GM21737 (cell line): ENCODE measurements at regions not wholly inside any gene's neighbourhood (a gene's known extent, or its start where the extent isn't known, plus 50 kb on each side); places are given as distances from the start of the nearest gene placed in this dataset.
"Not testable (repeated sequence)": the region's sequence is repeated elsewhere in the genome, so short reads cannot be mapped to it uniquely, and the experiment has no call there.

ENCODE experiments used
- ATAC-seq: cut with Tn5 transposase; IDR thresholded peaks from one replicate; pipeline ENCODE4 v1.9.1; 2021; ENCODE audit warnings: mild to moderate bottlenecking, moderate library complexity; ENCODE audit not compliant: unreplicated experiment

GRCh38 chr12:129959889-129960288, 56.1 kb upstream of the TMEM132D start:
- ATAC-seq = no peak

DNA sequence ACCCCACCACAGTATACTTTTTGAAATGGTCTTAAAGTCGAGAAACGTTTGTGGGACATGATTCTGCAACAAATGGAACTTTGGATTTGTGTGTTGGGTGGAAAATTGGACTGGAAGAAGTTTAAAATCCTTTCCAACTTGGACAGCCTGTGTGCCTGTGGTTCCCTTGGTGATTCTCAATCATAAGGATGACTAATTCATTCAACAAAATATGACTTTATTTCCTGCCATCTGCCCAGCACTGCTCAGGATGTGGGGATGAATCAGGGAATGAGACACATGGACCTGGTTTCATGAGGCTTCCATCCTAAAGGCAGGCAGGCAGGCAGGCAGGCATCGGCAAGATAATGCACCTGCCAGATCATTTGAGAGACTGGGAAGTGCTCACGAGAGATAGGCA, 57.3 kb upstream of the TMEM132D start:
- no peak for ATAC-seq

- ATAC-seq = no peak
Measured at GRCh38 chr12:129961856-129962255, 58.0 kb upstream of the TMEM132D start.

DNA sequence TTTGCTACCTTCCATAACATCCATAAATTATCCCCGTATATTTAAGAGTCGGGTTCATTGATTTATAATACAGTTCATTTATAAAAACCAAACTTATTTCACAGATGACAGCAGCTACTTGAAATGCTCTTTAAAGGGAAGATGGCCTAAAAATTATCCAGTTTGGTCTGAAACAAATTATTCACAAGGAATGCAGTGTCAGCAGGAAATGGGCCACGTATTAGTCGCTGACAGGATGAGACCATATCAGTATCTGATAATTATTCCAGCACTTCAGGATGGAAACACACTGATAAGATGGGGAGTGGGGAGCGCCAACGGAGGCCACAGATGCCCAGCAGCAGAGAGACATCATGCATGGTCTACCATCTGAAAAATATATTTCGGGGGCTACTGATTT, 60.5 kb upstream of the TMEM132D start:
- ATAC-seq = no peak

DNA sequence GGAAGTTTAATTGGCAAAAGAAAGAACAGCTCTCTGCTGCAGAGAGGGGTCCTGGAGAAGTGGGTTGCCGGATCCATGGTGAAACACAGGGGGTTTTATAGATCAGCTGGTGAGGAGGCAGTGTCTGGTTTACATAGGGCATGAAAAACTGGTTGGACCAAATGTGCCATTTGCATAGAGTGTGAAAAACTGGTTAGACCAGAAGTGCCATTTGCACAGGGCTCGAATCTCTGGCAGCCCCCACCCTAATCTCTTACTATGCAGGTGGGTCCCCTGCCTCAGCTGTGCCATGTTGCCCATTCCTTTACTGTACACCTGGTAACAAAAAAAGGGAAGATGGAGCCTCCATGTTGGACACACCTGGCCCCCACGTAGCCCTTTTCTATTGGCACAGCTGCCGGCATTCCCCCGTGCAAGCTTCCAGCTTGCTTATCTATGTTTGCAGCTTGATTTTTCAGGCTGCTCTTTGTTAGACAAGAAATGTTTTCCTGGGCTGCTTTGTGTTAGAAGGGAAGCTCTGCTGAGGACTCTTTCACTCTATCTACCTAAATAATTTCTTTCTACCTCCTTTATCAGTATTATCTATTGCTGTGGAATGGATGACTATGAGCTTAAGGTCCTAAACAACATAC, 61.1 kb upstream of the TMEM132D start:
- ATAC-seq = no peak

DNA sequence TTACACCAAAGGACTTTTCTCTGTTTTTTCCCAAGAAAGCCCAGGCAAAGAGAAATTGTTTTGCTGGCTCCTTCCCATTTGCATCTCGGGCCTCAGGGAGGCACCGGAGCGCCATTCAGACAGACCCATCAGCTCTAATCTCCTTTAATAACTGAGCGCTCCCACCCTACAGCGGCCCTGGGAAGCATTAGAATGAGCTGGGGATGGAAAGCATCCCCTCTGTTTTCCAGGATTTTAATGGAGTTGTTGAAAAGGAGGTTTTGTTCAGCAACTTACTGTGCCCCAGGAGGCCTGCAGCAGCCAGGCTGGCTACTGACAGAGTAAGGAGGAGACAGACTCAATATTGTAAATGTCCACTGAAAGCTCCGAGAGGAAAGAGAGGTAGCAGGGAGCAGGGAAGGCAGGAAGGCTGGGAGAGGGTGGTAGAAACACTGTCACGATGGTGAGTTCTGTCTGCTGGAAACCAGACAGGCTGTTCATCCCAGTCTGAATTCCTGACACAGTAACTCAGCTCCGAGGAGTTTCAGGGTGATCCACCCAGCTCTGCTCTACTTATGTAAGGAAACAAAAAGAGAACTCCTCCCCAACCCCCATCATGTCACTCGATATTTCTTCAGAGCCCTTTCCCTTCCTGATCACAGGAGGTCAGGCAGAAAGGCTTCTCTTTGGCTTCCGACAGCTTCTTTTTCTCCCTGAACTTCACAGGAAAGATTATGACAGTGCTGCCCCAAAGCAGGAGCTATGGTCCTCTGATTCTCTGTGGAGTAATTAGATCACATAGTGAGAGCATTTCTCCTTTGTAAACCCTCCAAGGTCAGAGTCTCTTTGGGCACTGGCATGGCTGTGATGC, 62.5 kb upstream of the TMEM132D start:
- no peak for ATAC-seq

GRCh38 chr12:129971721-129972120, 67.9 kb upstream of the TMEM132D start:
- no peak for ATAC-seq

DNA sequence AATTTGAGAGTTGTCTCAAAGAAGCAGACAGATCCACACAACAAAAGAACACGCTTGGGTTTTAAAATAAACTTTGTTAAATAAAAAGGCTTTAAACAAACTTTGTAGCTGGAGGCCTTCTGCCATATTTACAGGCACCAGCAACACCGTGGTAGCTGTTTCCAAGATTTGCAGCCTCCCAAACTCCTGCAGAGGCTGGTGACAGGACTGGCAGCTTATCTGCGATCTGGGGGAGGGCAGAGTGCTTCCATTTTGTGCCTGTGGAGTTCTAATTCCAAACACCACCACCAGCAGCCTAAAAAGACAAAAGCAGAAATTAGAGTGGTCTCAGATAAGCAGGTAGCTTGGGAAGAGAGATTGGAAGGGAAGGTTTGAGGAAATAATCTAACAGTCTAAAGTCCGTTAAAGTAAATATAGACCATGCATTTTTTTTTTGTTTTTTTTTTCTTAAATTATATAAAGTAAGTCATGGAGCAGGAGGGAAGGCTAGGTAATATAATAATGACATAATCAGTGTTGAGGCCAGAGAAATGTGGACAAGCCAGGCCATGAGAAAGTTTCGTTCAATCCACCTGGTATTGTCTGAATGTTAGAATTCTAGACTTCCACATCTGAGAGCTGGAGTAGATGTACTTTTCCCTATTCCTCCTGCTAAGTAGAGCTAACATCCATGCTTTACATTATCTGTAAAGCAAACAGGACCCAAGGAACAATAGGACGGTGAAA, 69.6 kb upstream of the TMEM132D start:
- no peak for ATAC-seq

- no peak for ATAC-seq
Measured at GRCh38 chr12:129984106-129984505, 80.3 kb upstream of the TMEM132D start.

DNA sequence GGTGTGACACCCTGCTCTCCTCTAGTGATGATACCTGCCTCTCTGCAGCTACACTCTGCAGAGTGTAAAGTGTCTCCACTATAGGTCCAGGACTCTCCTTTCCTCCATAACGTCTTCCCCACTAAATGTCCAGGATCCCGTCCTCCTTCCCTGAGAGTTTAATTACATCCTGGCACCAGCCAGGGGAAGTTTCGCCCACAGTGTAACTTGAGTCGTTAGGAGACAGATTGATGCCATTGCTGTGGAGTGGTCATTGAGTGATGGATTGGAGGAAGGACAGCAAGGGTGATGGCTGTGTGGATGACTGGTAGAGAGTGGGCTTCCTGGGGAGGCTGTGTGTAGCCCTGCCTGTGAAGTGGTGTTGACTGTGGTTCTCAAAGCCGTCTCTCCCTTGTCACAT, 84.0 kb upstream of the TMEM132D start:
- no peak for ATAC-seq

GRCh38 chr12:129994634-129995033, 90.8 kb upstream of the TMEM132D start:
- no peak for ATAC-seq

GRCh38 chr12:129997239-129997638, 93.4 kb upstream of the TMEM132D start:
- ATAC-seq = no peak

DNA sequence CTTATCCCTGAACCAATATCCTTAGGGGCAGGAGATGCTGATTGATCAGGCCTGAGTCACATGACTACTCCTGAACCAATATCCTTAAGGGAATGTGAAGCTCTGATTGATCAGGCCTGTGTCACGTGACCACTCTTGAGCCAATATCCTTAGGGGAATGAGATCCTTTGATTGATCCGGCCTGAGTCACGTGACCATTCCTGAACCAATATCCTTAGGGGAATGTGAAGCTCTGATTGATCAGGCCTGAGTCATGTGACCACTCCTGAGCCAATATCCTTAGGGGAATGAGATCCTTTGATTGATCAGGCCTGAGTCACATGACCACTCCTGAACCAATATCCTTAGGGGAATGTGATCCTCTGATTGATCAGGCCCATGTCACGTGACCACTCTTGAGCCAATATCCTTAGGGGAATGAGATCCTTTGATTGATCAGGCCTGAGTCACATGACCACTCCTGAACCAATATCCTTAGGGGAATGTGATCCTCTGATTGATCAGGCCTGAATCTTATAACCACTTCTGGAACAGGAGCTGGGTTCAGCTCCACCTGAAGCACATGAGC, 100.6 kb upstream of the TMEM132D start:
- ATAC-seq = not testable (repeated sequence)

DNA sequence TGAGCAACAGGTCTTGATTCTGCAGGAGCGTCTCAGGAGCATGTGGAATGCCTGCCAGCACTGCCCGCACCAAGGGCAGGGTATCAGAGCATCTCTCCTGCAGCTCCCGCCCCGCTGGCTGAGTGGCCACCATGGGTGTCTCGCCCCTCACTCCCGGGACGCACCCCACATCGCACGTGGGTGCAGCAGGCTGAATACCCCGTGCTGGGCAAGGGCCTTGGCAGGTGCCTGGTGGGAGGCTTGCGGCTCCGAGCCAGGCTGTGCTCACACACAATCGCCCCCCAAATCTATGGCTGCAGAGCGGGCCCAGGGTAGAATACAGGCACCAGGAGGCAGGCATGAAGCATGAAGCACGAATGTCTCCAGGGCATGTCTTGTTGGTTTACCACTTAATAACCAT, 103.9 kb upstream of the TMEM132D start:
- ATAC-seq = no peak

GRCh38 chr12:130008241-130008640, 104.4 kb upstream of the TMEM132D start:
- ATAC-seq = no peak

- no peak for ATAC-seq
Measured at GRCh38 chr12:130009961-130010360, 106.1 kb upstream of the TMEM132D start.

GRCh38 chr12:130011611-130012385, 108.0 kb upstream of the TMEM132D start:
- ATAC-seq = no peak

- ATAC-seq = no peak
Measured at GRCh38 chr12:130013771-130014484, 110.1 kb upstream of the TMEM132D start.

DNA sequence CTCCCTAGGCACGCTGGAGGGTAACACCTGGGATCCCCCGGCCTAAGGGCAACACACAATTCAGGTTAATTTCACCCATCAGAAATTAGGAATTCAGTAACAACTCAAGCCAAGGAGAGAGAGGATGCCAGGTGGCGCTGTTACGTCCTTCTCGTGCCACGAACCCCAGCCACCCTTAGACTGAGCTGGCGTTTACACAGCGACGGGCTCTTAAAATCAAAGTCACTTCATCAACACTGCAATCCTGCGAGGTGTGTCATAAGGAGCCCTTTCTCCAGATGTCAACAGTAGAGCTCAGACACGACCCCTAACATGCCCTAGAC, 110.6 kb upstream of the TMEM132D start:
- ATAC-seq = no peak

GRCh38 chr12:130016194-130016593, 112.4 kb upstream of the TMEM132D start:
- no peak for ATAC-seq
